Kidney (tissue), 13 donors: ENCODE measurements at regions not wholly inside any gene's neighbourhood (a gene's known extent, or its start where the extent isn't known, plus 50 kb on each side); places are given as distances from the start of the nearest gene placed in this dataset.

ENCODE experiments used
- DNase-seq, 5 donors: peaks; one replicate each; pipeline ENCODE4 v3.0.0-alpha.2; 2013 to 2020
- FAIRE-seq: peaks from 2 replicates; lab custom pipeline; 2012; peaks lifted over from hg19 to GRCh38; lab: Jason Lieb, UNC
- H3K27ac ChIP-seq, 2 donors: one replicate each; pipeline ENCODE4 v1.7.0; 2013; ENCODE audit warnings: low read depth in 2 of 2, low read length in 2 of 2, inconsistent platforms in 1 of 2
- H3K27me3 ChIP-seq: one replicate; pipeline ENCODE4 v1.7.1; 2013; ENCODE audit warnings: low read length, inconsistent platforms; ENCODE audit not compliant: control insufficient read depth, insufficient read depth
- H3K36me3 ChIP-seq, 3 donors: one replicate each; pipeline versions ENCODE4 v1.7.0 to v1.7.1; 2013; ENCODE audit warnings: low read length in 3 of 3, control low read depth in 1 of 3, inconsistent platforms in 1 of 3; ENCODE audit not compliant: insufficient read depth in 3 of 3, control insufficient read depth in 2 of 3
- H3K4me1 ChIP-seq, 3 donors: one replicate each; pipeline versions ENCODE4 v1.7.0 to v1.7.1; 2013; ENCODE audit warnings: low read length in 3 of 3, inconsistent platforms in 1 of 3, low read depth in 1 of 3; ENCODE audit not compliant: control insufficient read depth in 2 of 3, insufficient read depth in 2 of 3
- H3K4me3 ChIP-seq, 3 donors: one replicate each; pipeline versions ENCODE4 v1.7.0 to v1.8.1; 2013; ENCODE audit warnings: low read length in 3 of 3, control low read depth in 1 of 3, inconsistent platforms in 1 of 3
- H3K9ac ChIP-seq, 3 donors: one replicate each; pipeline versions ENCODE4 v1.7.0 to v1.7.1; 2013; ENCODE audit warnings: low read length in 3 of 3, control low read depth in 1 of 3, inconsistent platforms in 1 of 3
- H3K9me3 ChIP-seq, 3 donors: one replicate each; pipeline versions ENCODE4 v1.7.0 to v1.7.1; 2013; ENCODE audit warnings: low read length in 3 of 3, control low read depth in 1 of 3, inconsistent platforms in 1 of 3; ENCODE audit not compliant: control insufficient read depth in 2 of 3, insufficient read depth in 1 of 3
- CTCF ChIP-seq: IDR thresholded peaks from 3 replicates; pipeline ENCODE4 v1.5.1; 2012; ENCODE audit warnings: mild to moderate bottlenecking, moderate library complexity, borderline replicate concordance; ENCODE audit not compliant: insufficient read depth; ENCODE audit errors: extremely low read depth
- intact Hi-C: fragments of 100-400 bp; cut with DNase I; formaldehyde crosslinking; loops from one replicate; pipeline ENCODE4 v1.11.1; 2022
- donor health status: control.
- donor health status: control.
- donor health status: control.
- donor health status: control.
- donor health status: control.
- donor health status: DM: yes; HTN: yes; CAD: no.
- donor health status: Normal renal cell carcinoma (clear cell type).

GRCh38 chr13:50535050-50535449 is 308.4 kb downstream of the DLEU7 start:
- intact Hi-C loops: no loop called here
- H3K9ac ChIP-seq: no peak overlapping the region
- peaks cover 0 to 12% (median 2%) of the 10 kb centered on the region in 3 donors for H3K9me3 ChIP-seq
- no peak for TF ChIP-seq CTCF
- no peaks in the 10 kb centered on the region for H3K36me3 ChIP-seq
- no peaks in the 10 kb centered on the region for H3K4me1 ChIP-seq
- no peak overlapping the region for H3K27ac ChIP-seq
- H3K27me3 ChIP-seq: no peaks in the 10 kb centered on the region
- no peak for DNase-seq
- no peak for FAIRE-seq
- no peak overlapping the region for H3K4me3 ChIP-seq

GRCh38 chr13:50537029-50537428 is 306.5 kb downstream of the DLEU7 start:
- intact Hi-C loops: no loop called here

GRCh38 chr13:50539791-50540530 is 303.5 kb downstream of the DLEU7 start:
- Histone ChIP-seq H3K4me3 (no peak overlapping the region), H3K36me3 (no peaks in the 10 kb centered on the region), H3K27me3 (no peaks in the 10 kb centered on the region), H3K4me1 (no peaks in the 10 kb centered on the region), H3K9me3 (peaks cover 0 to 8% (median 2%) of the 10 kb centered on the region in 3 donors), H3K27ac (no peak overlapping the region), H3K9ac (no peak overlapping the region)
- FAIRE-seq: no peak
- DNase-seq: no peak
- intact Hi-C loops: no loop called here
- TF ChIP-seq CTCF: no peak

More at GRCh38 chr13:50537029-50537428, 306.5 kb downstream of the DLEU7 start:
- DNase-seq (no peak), FAIRE-seq (no peak)
- Histone ChIP-seq H3K4me1 (no peaks in the 10 kb centered on the region), H3K36me3 (no peaks in the 10 kb centered on the region), H3K27ac (no peak overlapping the region), H3K9ac (no peak overlapping the region), H3K9me3 (peaks cover 0 to 12% (median 2%) of the 10 kb centered on the region in 3 donors), H3K4me3 (no peak overlapping the region), H3K27me3 (no peaks in the 10 kb centered on the region)
- no peak for TF ChIP-seq CTCF
